Colonic mucosa (tissue), 4 donors: ENCODE measurements at regions not wholly inside any gene's neighbourhood (a gene's known extent, or its start where the extent isn't known, plus 50 kb on each side); places are given as distances from the start of the nearest gene placed in this dataset.

ENCODE experiments used
- DNase-seq: peaks from one replicate; pipeline ENCODE4 v3.0.0-alpha.2; 2020
- H3K27ac ChIP-seq: fragments of 200-600 bp; one replicate; pipeline ENCODE4 v1.8.0; 2021
- H3K27me3 ChIP-seq: fragments of 200-600 bp; one replicate; pipeline ENCODE4 v1.8.0; 2021
- H3K36me3 ChIP-seq: fragments of 200-600 bp; one replicate; pipeline ENCODE4 v1.8.0; 2021
- H3K4me1 ChIP-seq: fragments of 200-600 bp; one replicate; pipeline ENCODE4 v1.8.0; 2021; ENCODE audit warnings: mild to moderate bottlenecking
- H3K4me3 ChIP-seq: fragments of 200-600 bp; one replicate; pipeline ENCODE4 v1.8.0; 2021
- H3K9ac ChIP-seq, 2 donors: one replicate each; pipeline ENCODE4 v1.7.0; 2013; ENCODE audit warnings: control low read depth in 2 of 2, low read depth in 2 of 2, low read length in 2 of 2
- H3K9me3 ChIP-seq: fragments of 200-600 bp; one replicate; pipeline ENCODE4 v1.8.0; 2021
- intact Hi-C: fragments of 100-400 bp; cut with DNase I; formaldehyde crosslinking; loops from one replicate; pipeline ENCODE4 v1.14.1; 2022
- TF ChIP-seq, protein P1 (sequence below): fragments of 200-600 bp; IDR thresholded peaks from one replicate; pipeline ENCODE4 v1.8.0; 2022; ENCODE audit warnings: antibody characterized with exemption, mild to moderate bottlenecking
- donor health status: healthy.
- donor health status: DM: no; HTN: no; CAD: no.
- donor health status: DM: no; HTN: no; CAD: no.

GRCh38 chr6:783966-784735 is 91.2 kb upstream of the EXOC2 start:
- DNase-seq = no peak
- TF ChIP-seq, protein P1, sequence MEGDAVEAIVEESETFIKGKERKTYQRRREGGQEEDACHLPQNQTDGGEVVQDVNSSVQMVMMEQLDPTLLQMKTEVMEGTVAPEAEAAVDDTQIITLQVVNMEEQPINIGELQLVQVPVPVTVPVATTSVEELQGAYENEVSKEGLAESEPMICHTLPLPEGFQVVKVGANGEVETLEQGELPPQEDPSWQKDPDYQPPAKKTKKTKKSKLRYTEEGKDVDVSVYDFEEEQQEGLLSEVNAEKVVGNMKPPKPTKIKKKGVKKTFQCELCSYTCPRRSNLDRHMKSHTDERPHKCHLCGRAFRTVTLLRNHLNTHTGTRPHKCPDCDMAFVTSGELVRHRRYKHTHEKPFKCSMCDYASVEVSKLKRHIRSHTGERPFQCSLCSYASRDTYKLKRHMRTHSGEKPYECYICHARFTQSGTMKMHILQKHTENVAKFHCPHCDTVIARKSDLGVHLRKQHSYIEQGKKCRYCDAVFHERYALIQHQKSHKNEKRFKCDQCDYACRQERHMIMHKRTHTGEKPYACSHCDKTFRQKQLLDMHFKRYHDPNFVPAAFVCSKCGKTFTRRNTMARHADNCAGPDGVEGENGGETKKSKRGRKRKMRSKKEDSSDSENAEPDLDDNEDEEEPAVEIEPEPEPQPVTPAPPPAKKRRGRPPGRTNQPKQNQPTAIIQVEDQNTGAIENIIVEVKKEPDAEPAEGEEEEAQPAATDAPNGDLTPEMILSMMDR = no peak
- H3K9ac ChIP-seq = no peak overlapping the region
- no peaks in the 10 kb centered on the region for H3K36me3 ChIP-seq
- no peak overlapping the region for H3K27ac ChIP-seq
- no peaks in the 10 kb centered on the region for H3K27me3 ChIP-seq
- intact Hi-C loops = no loop called here
- H3K9me3 ChIP-seq = no peaks in the 10 kb centered on the region
- no peaks in the 10 kb centered on the region for H3K4me1 ChIP-seq
- no peak overlapping the region for H3K4me3 ChIP-seq

- Histone ChIP-seq H3K9ac (no peak overlapping the region), H3K9me3 (no peaks in the 10 kb centered on the region), H3K36me3 (no peaks in the 10 kb centered on the region), H3K4me3 (no peak overlapping the region), H3K4me1 (no peaks in the 10 kb centered on the region), H3K27me3 (no peaks in the 10 kb centered on the region), H3K27ac (no peak overlapping the region)
- TF ChIP-seq, protein P1 = no peak
- DNase-seq = no peak
- intact Hi-C loops = no loop called here
These were observed 89.2 kb upstream of the EXOC2 start for GRCh38 chr6:782141-782540.

DNA sequence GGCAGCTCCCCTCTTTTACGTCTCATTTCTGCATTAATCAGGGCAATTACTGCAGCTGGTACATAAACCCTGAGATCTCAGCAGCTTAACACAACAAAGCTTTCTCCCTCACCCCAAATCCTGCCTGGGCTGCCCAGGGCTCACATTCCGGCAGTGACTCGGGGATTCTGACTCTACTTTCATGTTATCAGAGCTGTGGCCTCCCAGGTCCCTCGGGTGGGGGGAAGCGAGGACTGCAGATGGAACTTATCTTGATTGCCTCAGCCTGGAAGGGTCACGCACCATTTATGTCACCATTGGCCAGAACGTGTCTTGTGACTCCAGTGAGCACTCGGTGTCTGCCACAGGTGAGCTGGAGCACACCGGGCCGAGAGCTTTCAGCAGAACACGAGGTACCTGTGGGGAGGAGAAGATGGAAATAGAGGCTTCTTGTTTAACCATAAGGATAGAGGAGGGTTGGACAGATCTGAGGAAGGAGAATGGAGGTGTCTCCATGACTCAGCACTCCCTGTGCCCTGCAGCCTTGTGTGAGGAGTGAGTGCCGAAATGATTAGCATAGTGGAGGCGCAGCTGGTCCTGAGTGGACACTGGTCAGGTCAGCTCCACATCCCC is 88.5 kb upstream of the EXOC2 start:
- Histone ChIP-seq H3K27me3 (no peaks in the 10 kb centered on the region), H3K9ac (no peak overlapping the region), H3K4me1 (no peaks in the 10 kb centered on the region), H3K36me3 (no peaks in the 10 kb centered on the region), H3K9me3 (no peaks in the 10 kb centered on the region), H3K27ac (no peak overlapping the region), H3K4me3 (no peak overlapping the region)
- intact Hi-C loops = no loop called here
- no peak for DNase-seq
- TF ChIP-seq, protein P1 = no peak

DNA sequence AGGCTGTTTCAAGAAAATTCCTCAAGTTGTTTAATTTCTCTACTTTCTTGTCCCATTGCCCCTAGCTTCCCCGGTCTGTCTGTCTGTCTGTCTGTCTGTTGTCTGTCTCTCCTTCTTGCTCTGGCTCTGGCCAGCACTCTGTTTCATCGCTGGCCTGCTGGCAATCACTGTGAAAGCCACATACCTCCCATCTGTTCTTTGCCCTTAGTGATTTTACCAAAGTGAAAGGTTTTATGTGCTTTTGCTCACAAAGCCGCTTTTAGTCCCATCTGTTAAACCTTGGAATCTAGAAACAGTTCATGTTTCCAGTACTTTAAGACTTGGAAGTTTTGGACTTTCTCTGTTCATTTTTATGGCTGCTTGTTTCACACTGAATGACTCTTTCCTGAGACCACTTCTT is 87.8 kb upstream of the EXOC2 start:
- no peaks in the 10 kb centered on the region for H3K36me3 ChIP-seq
- no peaks in the 10 kb centered on the region for H3K9me3 ChIP-seq
- intact Hi-C loops = no loop called here

GRCh38 chr6:776951-777350 is 84.0 kb upstream of the EXOC2 start:
- Histone ChIP-seq H3K27ac (no peak overlapping the region), H3K4me3 (no peak overlapping the region), H3K9me3 (no peaks in the 10 kb centered on the region), H3K36me3 (no peaks in the 10 kb centered on the region), H3K9ac (no peak overlapping the region), H3K27me3 (no peaks in the 10 kb centered on the region), H3K4me1 (no peaks in the 10 kb centered on the region)
- intact Hi-C loops = no loop called here
- DNase-seq = no peak
- TF ChIP-seq, protein P1 = no peak

More for the DNA sequence above, 87.8 kb upstream of the EXOC2 start:
- TF ChIP-seq, protein P1 = no peak
- Histone ChIP-seq H3K4me1 (no peaks in the 10 kb centered on the region), H3K27ac (no peak overlapping the region), H3K9ac (no peak overlapping the region), H3K27me3 (no peaks in the 10 kb centered on the region), H3K4me3 (no peak overlapping the region)
- DNase-seq = no peak
